ENCODE measurements at regions not wholly inside any gene's neighbourhood (a gene's known extent, or its start where the extent isn't known, plus 50 kb on each side); places are given as distances from the start of the nearest gene placed in this dataset.

GRCh38 chr21:32198384-32198783 lies 80.5 kb downstream of the MIS18A start:
- TF ChIP-seq CTCF (IDR thresholded peaks at IDR 0.05 in 8 of 11, conservative IDR thresholded peaks at IDR 0.05 in 3 of 11) (no peak), POLR2A (IDR thresholded peaks at IDR 0.05) (no peak), POLR2AphosphoS5 (IDR thresholded peaks at IDR 0.05) (no peak)

Measured in spleen (tissue), 7 donors.